ENCODE measurements at regions not wholly inside any gene's neighbourhood (a gene's known extent, or its start where the extent isn't known, plus 50 kb on each side); places are given as distances from the start of the nearest gene placed in this dataset.

DNA sequence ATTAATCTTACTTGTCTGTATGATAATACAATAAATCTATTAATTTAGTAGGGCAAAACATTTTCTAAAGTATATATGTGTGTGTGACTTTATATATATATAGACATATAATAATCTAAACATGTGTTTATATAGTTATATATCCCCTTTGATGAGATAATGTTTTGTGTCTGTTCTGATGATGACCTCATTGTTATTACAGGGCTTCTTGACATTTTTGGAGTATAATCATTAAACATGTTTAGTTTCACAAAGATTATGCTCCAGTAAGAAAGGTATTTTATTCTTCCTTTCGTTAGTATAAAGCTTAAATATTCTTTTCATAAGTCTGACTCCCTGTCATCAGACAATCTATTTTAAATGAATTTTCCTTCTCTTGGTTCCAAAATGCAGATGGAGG lies 62.3 kb upstream of the CABCOCO1 start:
- no peak overlapping the region for H3K27ac ChIP-seq
- TF ChIP-seq, protein P1, sequence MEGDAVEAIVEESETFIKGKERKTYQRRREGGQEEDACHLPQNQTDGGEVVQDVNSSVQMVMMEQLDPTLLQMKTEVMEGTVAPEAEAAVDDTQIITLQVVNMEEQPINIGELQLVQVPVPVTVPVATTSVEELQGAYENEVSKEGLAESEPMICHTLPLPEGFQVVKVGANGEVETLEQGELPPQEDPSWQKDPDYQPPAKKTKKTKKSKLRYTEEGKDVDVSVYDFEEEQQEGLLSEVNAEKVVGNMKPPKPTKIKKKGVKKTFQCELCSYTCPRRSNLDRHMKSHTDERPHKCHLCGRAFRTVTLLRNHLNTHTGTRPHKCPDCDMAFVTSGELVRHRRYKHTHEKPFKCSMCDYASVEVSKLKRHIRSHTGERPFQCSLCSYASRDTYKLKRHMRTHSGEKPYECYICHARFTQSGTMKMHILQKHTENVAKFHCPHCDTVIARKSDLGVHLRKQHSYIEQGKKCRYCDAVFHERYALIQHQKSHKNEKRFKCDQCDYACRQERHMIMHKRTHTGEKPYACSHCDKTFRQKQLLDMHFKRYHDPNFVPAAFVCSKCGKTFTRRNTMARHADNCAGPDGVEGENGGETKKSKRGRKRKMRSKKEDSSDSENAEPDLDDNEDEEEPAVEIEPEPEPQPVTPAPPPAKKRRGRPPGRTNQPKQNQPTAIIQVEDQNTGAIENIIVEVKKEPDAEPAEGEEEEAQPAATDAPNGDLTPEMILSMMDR (conservative IDR thresholded peaks at IDR 0.05; ENCODE audit: low read depth) = no peak
- ChIA-PET CTCF (interaction anchor here (0.7 kb wide), 1 partner anchor 9 kb away, joined by 3 read pairs; no protein-coding TSS in a partner anchor), POLR2A (ENCODE audit: low non-redundant PET) (no interaction called here)
- no peak for DNase-seq (ENCODE audit: low spot score)

DNA sequence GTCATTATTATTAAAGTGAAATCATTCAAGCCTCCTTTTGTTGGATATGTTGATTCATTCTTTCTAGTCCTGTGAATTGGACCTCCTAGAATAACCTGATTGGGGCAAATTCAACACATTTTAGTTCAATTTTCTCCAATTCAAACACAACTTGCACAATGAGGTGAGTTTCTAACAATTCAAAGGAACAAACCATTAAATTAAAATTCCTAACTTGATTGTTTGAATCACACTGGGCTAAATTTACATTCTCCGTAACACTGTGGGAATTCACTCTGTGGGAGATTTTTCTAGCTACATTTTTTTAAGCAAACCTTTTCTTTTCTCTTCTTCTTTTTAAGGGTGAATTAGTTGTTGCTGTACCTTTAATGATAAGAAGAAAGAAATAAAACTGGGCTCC lies 68.3 kb upstream of the CABCOCO1 start:
- ChIA-PET CTCF (no interaction called here), POLR2A (ENCODE audit: low non-redundant PET) (no interaction called here)
- DNase-seq (ENCODE audit: low spot score) = no peak
- no peak overlapping the region for H3K27ac ChIP-seq
- TF ChIP-seq, protein P1 (conservative IDR thresholded peaks at IDR 0.05; ENCODE audit: low read depth) = no peak

DNA sequence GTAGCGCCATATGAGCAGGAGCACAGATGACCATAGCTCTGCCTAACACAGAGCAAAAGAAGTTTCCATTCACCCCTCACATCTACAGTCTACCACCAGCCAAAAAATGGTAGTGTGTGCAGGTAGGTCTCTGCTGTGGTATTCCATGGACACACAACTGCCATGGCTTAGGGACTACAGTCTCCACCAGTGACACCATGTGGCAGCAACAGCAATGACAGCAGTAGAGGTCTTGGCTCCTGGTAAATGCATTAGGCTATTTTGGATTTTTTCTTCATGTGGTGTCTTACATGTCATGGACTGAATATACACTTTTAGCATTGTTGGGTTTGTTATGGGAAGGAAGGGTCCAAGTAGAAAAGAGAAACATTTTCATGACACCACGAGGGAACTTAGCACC lies 70.1 kb upstream of the CABCOCO1 start:
- TF ChIP-seq, protein P1 (conservative IDR thresholded peaks at IDR 0.05; ENCODE audit: low read depth) = no peak
- no peak for DNase-seq (ENCODE audit: low spot score)
- POLR2A ChIA-PET (ENCODE audit: low non-redundant PET) = no interaction called here
- H3K27ac ChIP-seq = no peak overlapping the region
- CTCF ChIA-PET = interaction anchor here (0.6 kb wide), 1 partner anchor 166 kb away, joined by 5 read pairs; no protein-coding TSS in a partner anchor

DNA sequence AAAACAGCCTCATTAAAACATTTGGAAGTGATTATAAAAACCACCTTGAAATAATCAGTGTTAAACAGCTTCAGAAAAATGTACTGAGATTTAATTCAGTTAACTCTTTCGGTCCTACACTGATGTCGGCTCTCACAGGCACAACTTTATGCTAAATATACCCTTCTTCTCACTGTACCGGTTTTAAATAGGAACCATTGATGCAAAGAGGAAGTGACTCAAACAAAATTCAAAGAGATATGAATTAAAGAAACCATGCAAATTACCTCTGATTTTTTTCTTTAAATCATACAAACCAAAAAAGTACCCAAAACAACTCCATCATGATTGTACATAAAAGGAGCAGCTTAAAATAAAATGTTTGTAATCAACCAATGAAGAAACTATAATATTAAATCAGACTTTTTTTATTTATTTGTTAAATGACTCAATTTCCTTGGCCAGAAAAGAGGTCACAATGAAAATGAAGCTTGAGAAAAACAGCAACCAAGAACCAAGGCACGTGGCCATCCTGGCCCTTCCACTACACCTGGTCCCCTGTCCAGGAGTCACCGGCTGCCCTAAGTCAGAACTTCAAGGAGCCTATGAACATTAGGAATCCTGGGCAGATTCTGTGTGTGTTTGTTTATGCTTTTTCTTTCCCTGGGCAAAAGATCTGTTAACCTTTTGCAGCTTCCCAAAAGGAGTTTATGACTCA lies 73.0 kb upstream of the CABCOCO1 start:
- no peak for DNase-seq (ENCODE audit: low spot score)
- no peak overlapping the region for H3K27ac ChIP-seq
- TF ChIP-seq, protein P1 (conservative IDR thresholded peaks at IDR 0.05; ENCODE audit: low read depth) = no peak
- POLR2A ChIA-PET (ENCODE audit: low non-redundant PET) = no interaction called here
- CTCF ChIA-PET = interaction anchor here (0.6 kb wide), 1 partner anchor 345 kb away, joined by 4 read pairs; no protein-coding TSS in a partner anchor

DNA sequence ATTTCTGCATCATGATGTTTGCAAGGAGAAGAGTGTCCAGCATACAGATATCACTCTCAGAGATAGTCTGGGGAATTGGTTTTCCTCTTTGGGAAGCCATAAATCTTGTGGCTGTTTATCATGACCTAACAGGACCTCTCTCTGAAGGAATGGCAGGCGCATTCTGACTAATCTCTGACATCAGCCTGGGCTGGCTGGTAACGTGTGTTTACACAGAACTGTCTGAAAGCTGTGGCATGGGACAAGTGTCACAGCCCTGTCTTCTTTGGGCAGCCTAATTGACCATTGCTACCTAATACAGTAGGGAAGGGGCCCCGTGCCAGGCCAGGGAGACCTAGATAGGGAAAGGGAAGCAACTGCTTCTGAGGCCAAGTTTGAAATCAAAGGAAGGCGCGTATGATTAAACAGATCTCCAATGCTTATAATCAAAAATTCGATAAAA lies 73.9 kb upstream of the CABCOCO1 start:
- ChIA-PET POLR2A (ENCODE audit: low non-redundant PET) (no interaction called here), CTCF (no interaction called here)
- DNase-seq (ENCODE audit: low spot score) = no peak
- H3K27ac ChIP-seq = no peak overlapping the region
- TF ChIP-seq, protein P1 (conservative IDR thresholded peaks at IDR 0.05; ENCODE audit: low read depth) = no peak

DNA sequence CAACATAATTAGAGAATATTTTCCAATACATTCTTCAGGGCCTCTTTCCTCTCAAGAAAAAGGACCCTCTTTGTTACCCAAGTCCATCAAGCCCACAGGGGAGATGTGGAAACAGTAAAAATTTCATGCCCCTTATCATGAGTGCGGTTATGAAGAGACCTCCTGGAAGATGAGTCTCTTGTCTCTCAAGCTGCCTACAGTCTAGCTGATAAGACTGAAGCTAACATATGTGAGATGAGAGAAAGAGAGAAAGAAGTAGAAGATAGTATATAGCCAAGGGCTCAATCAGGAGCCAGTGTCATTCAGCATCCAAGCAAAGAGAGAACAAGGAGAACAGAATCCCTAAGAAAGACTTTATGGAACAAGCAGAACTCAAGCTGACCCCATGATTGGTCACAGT lies 75.9 kb upstream of the CABCOCO1 start:
- TF ChIP-seq, protein P1 (conservative IDR thresholded peaks at IDR 0.05; ENCODE audit: low read depth) = no peak
- POLR2A ChIA-PET (ENCODE audit: low non-redundant PET) = no interaction called here
- CTCF ChIA-PET = no interaction called here
- no peak for DNase-seq (ENCODE audit: low spot score)
- no peak overlapping the region for H3K27ac ChIP-seq

Data from RWPE1 (cell line).